ENCODE measurements at regions not wholly inside any gene's neighbourhood (a gene's known extent, or its start where the extent isn't known, plus 50 kb on each side); places are given as distances from the start of the nearest gene placed in this dataset.
"Not testable (repeated sequence)": the region's sequence is repeated elsewhere in the genome, so short reads cannot be mapped to it uniquely, and the experiment has no call there.

DNA sequence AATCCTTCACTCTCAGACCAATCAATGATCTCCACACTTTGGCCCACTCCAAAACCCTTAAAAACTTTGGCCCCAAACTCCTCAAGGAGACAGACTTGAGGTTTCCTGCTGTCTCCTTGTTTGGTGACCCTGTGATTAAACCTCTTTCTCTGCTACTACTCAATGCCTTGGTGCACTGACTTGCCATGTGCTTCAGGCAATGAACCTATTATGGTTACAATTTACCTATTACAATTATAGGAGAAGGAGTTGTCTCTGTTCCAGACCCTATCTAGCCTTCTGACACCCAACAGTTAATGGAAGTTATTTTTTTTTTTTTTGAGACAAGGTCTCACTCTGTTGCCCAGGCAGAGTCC is 263.1 kb downstream of the STIM2 start:
- no peaks in the 10 kb centered on the region for H3K36me3 ChIP-seq (ENCODE audit: control insufficient read depth, insufficient read depth, low read length)
- H3K27me3 ChIP-seq (ENCODE audit: control insufficient read depth, insufficient read depth, low read length): no peaks in the 10 kb centered on the region
- no peak for DNase-seq (ENCODE audit: low read depth)
- TF ChIP-seq, protein P1, sequence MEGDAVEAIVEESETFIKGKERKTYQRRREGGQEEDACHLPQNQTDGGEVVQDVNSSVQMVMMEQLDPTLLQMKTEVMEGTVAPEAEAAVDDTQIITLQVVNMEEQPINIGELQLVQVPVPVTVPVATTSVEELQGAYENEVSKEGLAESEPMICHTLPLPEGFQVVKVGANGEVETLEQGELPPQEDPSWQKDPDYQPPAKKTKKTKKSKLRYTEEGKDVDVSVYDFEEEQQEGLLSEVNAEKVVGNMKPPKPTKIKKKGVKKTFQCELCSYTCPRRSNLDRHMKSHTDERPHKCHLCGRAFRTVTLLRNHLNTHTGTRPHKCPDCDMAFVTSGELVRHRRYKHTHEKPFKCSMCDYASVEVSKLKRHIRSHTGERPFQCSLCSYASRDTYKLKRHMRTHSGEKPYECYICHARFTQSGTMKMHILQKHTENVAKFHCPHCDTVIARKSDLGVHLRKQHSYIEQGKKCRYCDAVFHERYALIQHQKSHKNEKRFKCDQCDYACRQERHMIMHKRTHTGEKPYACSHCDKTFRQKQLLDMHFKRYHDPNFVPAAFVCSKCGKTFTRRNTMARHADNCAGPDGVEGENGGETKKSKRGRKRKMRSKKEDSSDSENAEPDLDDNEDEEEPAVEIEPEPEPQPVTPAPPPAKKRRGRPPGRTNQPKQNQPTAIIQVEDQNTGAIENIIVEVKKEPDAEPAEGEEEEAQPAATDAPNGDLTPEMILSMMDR (IDR thresholded peaks at IDR 0.05; ENCODE audit: insufficient read depth, low read length, poor library complexity, severe bottlenecking): no peak
- no peak overlapping the region for H3K4me3 ChIP-seq (ENCODE audit: low read depth, low read length)

DNA sequence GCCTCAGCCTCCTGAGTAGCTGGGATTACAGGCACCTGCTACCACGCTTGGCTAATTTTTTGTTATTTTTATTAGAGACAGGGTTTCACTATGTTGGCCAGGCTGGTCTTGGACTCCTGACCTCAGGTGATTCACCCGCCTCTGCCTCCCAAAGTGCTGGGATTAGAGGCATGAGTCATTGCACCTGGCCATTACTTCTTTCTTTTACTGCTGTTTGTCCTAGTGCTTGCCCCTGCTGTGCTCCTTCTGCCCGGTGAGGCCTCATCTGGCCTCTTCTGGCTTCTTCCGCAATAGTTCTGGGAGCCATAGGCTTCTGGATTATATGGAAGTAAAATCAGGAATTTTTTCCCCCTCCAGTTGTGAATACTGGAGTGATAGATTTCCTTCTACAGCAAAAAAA is 266.3 kb downstream of the STIM2 start:
- H3K27me3 ChIP-seq (ENCODE audit: control insufficient read depth, insufficient read depth, low read length); H3K36me3 ChIP-seq (ENCODE audit: control insufficient read depth, insufficient read depth, low read length); H3K4me3 ChIP-seq (ENCODE audit: low read depth, low read length): not testable (repeated sequence)
- DNase-seq (ENCODE audit: low read depth): peak; percentile 31

DNA sequence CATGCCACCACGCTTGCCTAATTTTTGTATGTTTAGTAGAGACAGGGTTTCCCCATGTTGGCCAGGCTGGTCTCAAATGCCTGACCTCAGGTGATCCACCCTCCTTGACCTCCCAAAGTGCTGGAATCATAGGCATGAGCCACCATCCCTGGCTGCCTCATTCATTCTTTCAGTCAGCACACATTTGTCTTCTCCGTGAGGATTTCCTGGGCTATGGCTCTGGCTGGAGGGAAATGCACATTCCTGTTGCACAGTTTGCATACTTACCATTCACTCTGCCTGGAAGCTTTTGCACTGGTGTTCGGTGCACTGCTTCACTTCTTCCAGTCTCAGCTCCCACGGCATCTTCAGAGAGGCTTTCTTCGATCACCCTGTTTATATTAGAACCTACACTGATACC is 267.8 kb downstream of the STIM2 start:
- no peaks in the 10 kb centered on the region for H3K27me3 ChIP-seq (ENCODE audit: control insufficient read depth, insufficient read depth, low read length)
- no peak for DNase-seq (ENCODE audit: low read depth)
- H3K4me3 ChIP-seq (ENCODE audit: low read depth, low read length): no peak overlapping the region
- TF ChIP-seq, protein P1 (IDR thresholded peaks at IDR 0.05; ENCODE audit: insufficient read depth, low read length, poor library complexity, severe bottlenecking): no peak
- no peaks in the 10 kb centered on the region for H3K36me3 ChIP-seq (ENCODE audit: control insufficient read depth, insufficient read depth, low read length)

DNA sequence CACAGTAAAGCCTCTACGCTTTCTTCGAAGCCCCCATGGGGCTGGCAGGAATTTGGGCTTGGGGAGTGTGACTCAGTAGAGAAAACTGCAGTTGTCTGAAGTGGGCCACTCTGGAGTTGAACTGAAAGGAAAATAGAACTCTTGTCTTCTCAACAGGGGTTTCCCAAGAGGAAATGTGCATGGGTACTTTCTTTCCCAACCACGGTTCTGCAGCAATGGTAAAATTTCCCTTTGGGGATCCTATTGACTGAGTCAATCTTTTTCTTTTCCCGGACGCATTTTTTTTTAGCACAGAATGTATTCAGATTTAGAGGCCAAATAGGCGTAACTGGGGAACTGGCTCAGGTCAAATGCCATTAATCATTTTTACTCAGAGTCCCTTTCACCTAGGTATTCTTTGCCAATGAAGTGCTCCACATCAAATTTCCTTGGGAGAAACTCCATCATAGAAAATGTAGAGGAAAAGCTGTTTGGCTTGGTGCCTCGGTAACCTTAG is 269.3 kb downstream of the STIM2 start:
- DNase-seq (ENCODE audit: low read depth): peak; percentile 9
- no peak overlapping the region for H3K4me3 ChIP-seq (ENCODE audit: low read depth, low read length)
- TF ChIP-seq, protein P1 (IDR thresholded peaks at IDR 0.05; ENCODE audit: insufficient read depth, low read length, poor library complexity, severe bottlenecking): no peak
- H3K27me3 ChIP-seq (ENCODE audit: control insufficient read depth, insufficient read depth, low read length): no peaks in the 10 kb centered on the region
- H3K36me3 ChIP-seq (ENCODE audit: control insufficient read depth, insufficient read depth, low read length): no peaks in the 10 kb centered on the region

DNA sequence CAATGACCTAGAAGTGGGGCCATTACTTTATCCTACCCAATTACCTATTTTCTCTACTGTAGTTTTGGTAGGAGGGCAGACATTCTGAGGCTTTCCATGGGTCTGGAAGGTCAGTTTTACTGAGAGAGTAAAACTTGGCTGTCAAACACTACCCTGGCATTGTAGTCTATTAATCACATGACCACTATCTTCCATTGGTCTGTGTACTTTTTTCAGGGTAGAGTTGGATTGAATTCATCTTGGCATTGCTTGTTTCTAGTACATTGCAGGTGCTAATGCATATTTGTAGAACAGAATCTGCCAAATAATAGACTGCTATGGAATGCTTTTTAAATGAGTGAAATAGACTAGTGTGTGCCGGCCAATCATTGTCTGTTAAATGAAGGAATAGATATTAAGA is 271.9 kb downstream of the STIM2 start:
- no peaks in the 10 kb centered on the region for H3K27me3 ChIP-seq (ENCODE audit: control insufficient read depth, insufficient read depth, low read length)
- H3K36me3 ChIP-seq (ENCODE audit: control insufficient read depth, insufficient read depth, low read length): no peaks in the 10 kb centered on the region
- DNase-seq (ENCODE audit: low read depth): no peak
- H3K4me3 ChIP-seq (ENCODE audit: low read depth, low read length): no peak overlapping the region
- TF ChIP-seq, protein P1 (IDR thresholded peaks at IDR 0.05; ENCODE audit: insufficient read depth, low read length, poor library complexity, severe bottlenecking): no peak

DNA sequence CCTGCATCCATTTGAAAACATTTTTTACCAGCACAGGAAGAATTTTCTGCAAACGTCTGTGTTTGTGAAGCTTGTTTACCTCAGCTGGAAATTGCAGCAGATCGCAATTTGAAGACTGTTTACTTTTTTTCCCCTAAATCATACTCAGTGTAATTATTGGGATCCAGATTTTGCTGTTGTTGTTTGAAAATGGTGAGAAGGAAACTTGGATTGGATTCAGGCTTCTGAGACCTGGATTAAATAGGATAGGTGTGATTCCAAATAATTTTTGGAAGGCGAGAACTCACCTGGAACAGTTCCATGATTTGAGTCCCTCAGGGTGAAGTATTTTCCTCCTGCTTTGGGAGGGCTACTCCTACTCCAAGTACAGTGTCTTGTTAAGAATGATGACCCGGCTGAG is 279.8 kb downstream of the STIM2 start:
- Histone ChIP-seq H3K36me3 (ENCODE audit: control insufficient read depth, insufficient read depth, low read length) (no peaks in the 10 kb centered on the region), H3K4me3 (ENCODE audit: low read depth, low read length) (no peak overlapping the region), H3K27me3 (ENCODE audit: control insufficient read depth, insufficient read depth, low read length) (no peaks in the 10 kb centered on the region)
- TF ChIP-seq, protein P1 (IDR thresholded peaks at IDR 0.05; ENCODE audit: insufficient read depth, low read length, poor library complexity, severe bottlenecking): no peak
- DNase-seq (ENCODE audit: low read depth): no peak
